ENCODE measurements at regions not wholly inside any gene's neighbourhood (a gene's known extent, or its start where the extent isn't known, plus 50 kb on each side); places are given as distances from the start of the nearest gene placed in this dataset.

DNA sequence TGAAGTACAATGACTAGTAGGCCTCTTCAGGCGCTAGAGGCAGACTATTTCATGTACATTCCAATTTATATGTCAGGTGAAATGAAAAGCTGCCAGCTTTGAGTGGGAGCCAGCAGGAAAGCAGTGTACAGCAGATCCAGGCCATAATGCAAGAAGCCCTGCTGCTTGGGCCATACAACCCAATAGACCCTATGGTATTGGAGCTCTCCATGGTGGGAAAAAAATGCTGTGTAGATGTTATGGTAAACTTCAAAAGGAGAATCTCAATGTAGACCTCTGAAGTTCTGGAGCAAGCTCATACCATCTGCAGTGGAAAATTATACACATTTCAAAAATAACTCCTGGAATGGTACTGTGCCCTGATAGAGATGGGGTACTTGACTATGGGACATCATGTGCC, 71.5 kb upstream of the CD82 start:
- no peak for DNase-seq (ENCODE audit: low spot score)

DNA sequence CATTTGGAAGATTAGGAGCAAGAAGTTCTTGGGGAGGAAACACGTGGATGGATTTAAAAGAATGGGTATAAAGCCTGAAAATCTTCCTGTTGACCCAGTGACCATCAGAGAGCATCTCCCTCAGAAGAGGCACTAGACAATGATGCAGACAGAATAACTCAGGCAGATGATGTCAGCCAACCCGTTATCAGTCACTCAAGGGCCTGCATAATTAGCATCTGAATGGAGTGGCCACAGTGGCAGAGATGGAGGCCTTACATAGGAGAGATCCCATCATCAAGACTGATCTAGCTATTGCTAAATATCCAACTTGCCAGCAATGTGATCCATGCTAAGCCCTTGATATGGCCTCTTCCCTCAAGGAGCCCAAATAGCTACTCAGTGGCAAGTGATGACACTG, 70.7 kb upstream of the CD82 start:
- DNase-seq (ENCODE audit: low spot score) = no peak

DNA sequence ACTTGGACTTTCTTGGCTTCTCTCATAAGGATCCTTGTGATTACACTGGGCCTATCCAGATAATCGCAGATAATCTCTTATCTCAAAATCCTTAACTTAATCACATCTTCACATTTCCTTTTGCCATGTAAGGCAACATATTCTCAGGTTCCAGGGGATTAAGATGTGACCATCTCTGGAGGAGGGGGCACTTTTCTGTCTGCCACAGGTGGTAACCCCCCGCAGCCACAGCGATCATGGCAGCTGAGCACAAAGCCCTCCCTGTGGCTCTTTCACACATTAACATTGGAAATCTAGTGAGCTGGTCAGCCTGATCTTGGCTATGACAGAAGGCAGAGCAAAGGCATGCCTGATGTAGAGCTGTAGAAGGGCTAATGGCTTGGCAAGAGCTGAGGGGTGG, 69.1 kb upstream of the CD82 start:
- no peak for DNase-seq (ENCODE audit: low spot score)

DNA sequence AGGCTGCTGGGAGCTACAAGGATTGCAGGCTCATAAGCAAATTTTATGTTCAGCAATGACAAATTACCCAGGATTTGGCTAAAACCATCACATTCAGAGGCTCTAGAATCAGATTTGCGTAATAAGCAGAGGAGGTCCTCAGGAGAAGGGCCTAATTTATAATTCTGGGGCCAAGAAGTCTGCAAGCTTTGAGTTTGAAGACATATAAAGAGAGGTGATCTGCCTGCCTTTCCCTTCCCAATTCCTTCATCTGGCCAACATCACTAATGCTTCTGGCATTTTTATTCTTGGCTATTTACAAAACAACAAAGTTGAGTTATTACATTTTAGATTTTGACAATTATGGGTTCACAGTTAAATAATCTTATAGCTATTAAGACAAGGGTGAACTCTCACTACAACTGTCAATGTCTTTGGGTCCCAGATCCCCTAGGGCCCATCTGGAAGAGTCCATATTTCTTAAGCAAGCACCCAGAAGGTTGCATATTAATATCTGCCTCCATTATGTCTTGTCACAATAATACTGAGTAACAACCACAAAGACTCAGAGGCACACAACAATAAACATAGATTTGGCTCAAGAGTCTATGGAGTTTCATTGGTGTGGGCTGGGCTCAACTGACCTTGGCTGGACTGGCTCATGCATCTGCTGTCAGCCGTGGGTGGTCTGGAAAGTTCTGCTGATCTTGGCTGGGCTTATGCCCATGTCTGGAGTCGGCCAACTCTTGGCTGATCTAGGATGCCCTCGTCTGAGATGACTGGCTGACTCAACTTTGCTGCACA, 67.2 kb upstream of the CD82 start:
- DNase-seq (ENCODE audit: low spot score) = no peak

DNA sequence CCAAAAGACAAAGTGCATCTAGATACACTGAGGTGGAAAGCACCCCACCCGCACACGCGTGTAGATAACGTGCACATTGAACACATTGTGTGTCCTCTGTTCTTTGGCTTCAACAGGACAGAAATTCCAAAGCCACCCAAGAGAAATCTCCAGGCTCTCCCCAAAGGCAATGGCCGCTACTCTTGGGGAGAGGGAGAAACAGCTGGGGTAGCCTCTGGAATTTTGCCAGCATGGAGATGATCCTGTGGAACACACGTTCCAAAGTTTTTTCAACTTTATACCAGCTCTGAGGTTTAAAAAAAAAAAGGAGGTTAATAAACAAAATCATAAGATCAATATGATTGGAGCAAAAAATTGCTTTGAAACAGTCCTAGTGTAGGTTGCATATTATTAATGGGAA, 63.0 kb upstream of the CD82 start:
- no peak for DNase-seq (ENCODE audit: low spot score)

DNA sequence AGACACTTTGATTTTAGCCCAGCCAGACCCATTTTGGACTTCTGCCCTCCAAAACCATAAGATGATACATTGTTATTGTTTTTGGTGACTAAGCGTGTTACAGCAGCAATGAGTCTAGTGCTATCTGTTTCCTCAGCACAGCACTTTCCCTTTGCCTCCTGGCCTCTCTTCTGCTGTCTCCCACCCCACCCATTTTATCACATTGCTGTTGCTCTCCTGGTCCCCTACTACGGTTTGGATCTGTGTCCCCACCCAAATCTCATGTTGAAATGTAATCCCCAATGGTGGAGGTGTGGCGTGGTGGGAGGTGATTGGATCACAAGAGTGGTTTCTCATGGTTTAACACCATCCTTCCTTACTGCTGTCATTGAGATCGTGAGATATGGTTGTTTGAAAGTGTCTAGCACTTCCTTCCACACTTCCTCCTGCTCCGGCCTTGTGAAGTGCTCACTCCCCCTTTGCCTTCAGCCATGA, 59.8 kb upstream of the CD82 start:
- no peak for DNase-seq (ENCODE audit: low spot score)

DNA sequence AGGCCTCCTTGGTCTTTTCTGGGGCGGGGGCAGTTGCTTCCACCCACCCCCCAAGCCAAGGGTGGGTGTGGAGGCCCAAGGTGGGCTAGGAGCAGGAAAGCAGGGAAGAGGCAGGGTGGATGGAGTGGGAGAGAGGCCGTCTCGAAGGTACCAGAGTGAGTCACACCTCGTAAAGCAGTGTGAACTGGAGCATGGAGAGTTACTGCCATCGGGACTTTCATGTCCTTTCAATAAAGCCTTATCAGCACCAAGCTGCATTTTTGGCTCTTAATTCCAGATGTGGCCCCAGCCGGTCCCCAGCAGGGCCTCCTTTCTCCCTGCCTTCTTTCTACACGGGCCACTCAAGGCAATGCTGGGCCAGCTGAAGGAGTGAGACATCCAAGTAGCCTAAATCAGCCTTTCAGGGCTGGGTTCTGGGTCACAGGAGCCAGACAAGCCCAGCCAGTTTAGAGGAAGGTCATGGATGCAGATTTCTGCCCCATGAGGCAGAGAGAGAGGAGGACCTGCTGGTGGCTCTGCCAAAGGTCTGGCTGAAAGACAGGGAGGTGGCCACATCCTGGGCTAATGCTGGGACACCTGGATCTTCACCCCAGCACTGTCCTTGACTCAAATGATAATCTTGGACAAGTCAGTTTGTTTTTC, 59.0 kb upstream of the CD82 start:
- no peak for DNase-seq (ENCODE audit: low spot score)

DNA sequence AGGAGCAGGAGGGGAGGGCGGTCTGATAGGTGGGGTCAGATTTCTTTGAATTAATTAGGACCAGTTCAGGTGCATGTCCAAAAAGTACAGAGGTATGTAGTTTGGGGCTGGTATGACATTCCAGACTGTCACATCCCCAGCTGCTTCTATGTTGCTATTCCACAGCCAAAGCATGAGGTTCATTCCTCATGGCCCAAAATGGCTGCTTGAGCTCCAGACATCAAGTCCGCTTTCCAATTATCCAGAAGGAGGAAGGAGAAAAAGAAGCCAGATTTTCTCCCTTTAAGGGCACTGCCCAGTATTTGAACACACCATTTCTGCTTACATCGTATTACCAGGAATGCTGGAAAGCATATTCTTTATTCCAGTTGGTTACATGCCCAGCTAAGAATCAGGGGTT, 58.0 kb upstream of the CD82 start:
- DNase-seq (ENCODE audit: low spot score) = no peak

DNA sequence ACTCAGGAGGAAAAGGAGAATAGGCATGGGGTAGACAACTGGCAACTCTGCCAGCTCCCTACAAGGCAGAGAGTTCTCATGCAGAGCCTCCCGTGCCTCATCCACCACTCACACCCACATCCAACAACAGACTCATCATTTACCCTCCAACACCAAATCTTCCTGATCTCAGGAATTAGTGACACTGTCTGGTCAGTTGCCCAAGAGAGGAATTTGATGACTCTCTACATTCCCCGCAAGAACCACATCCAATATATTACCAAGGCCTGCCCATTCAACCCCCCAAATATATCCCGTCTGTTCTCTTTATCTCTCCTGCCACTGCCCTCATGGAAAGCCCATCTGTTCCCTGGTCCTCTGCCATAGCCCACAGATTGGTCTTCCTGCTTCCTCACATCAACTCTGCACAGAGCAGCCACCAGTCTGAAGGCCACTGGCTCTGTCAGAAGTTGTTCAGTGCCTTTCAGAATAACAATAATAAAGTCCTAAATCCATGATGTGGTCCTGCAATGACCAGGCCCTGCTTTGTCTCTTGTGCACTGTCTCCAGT, 57.5 kb upstream of the CD82 start:
- no peak for DNase-seq (ENCODE audit: low spot score)

DNA sequence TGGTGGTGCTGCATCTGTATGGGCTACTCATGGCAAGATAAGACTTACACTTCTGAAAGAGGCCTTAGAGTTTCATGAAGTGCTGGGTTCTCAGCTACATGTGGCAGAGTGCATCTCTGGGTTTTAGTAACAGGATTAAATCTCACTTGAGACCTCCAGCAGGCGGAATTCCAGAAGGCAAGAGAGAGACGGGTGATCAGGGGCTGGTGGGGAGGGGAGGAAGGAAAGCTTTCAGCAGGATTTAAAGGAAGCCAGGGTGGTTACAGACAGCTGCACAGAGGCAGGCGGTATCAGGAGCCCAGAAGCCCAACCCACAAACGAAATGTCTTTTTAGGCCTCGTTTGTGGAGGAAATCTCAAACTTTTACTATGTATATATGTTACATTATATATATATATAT, 56.2 kb upstream of the CD82 start:
- no peak for DNase-seq (ENCODE audit: low spot score)

DNA sequence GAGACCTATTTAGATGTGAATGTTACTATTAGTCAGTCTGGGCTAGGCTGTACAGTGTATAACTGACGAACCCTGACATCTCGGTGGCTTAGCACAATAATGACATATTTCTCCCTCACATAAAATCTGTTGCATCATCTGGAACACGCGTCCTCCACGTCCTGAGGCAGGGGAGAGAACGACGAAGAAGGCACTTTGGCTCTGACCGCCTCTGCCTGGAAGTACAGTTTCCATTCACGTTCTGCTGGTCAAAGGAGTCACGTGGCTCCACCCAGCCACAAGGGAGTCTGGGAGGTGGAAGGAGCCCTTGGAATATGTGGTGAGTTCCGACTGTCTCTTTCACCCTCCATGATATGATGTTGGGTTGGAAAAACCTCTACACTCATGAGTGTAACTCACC, 55.1 kb upstream of the CD82 start:
- no peak for DNase-seq (ENCODE audit: low spot score)

DNA sequence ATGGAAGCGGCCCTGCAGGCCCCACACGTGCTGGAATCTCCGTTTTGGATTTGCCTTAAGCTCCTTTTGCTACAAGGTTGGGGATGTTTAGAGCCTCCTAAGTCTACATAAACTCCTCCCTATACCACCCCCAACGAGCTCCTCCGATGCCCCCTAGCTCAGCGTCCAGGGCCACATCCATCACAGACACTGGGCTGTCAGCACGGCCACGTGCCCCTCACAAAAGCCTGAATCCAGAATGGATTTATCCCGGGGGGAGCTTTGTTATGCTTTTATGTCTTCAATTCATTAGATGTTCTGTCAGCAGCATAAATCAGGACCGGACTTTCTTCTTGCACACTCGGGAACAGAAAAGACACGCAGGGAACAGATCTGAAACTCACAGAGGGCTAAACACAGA, 52.6 kb upstream of the CD82 start:
- DNase-seq (ENCODE audit: low spot score) = no peak

DNA sequence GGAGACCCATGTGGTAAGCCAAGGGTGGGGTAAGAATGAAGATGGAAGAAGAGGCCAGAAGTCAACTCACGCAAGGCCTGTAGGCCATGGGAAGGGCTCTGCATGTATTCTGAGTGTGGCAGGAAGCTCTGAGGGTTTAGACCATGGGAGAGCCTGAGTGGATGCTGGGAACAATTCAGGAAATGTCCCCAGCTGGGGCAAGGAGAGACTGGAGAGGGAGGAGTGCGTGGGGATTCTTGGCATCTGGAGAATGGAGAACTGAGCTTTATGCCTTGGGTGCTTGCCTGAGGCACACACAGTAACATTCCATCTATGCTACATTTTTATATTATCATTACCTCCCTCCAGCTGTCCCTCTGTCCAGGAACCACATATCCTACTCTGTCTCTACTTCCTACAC, 50.4 kb upstream of the CD82 start:
- DNase-seq (ENCODE audit: low spot score) = no peak
